ENCODE measurements at regions not wholly inside any gene's neighbourhood (a gene's known extent, or its start where the extent isn't known, plus 50 kb on each side); places are given as distances from the start of the nearest gene placed in this dataset.

DNA sequence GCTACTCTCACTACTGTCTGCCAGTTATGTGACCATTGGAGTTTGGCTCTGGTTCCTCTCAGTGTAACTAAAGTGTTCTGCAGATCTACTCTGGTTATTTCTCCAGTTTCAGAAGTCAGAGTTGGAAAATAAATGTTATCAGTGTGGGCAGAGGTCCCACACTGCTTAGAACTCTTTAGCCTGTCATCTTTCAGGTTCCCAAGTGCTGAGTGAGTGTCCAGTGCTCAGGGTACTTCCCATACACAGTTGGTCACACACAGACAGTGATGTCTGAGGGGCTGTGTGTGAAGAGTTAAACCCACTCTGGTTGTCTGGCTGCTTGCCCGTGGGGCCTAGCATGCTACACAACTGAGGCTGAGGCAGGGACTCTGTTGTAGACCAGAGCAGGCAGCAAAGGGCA, 421.8 kb upstream of the MEX3C start:
- TF ChIP-seq, protein P1, sequence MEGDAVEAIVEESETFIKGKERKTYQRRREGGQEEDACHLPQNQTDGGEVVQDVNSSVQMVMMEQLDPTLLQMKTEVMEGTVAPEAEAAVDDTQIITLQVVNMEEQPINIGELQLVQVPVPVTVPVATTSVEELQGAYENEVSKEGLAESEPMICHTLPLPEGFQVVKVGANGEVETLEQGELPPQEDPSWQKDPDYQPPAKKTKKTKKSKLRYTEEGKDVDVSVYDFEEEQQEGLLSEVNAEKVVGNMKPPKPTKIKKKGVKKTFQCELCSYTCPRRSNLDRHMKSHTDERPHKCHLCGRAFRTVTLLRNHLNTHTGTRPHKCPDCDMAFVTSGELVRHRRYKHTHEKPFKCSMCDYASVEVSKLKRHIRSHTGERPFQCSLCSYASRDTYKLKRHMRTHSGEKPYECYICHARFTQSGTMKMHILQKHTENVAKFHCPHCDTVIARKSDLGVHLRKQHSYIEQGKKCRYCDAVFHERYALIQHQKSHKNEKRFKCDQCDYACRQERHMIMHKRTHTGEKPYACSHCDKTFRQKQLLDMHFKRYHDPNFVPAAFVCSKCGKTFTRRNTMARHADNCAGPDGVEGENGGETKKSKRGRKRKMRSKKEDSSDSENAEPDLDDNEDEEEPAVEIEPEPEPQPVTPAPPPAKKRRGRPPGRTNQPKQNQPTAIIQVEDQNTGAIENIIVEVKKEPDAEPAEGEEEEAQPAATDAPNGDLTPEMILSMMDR (IDR thresholded peaks at IDR 0.05; ENCODE audit: low read depth, low read length) = no peak
- no peak for TF ChIP-seq EZH2phosphoT487 (IDR thresholded peaks at IDR 0.05; ENCODE audit: low read depth)
